ENCODE measurements at regions not wholly inside any gene's neighbourhood (a gene's known extent, or its start where the extent isn't known, plus 50 kb on each side); places are given as distances from the start of the nearest gene placed in this dataset.

DNA sequence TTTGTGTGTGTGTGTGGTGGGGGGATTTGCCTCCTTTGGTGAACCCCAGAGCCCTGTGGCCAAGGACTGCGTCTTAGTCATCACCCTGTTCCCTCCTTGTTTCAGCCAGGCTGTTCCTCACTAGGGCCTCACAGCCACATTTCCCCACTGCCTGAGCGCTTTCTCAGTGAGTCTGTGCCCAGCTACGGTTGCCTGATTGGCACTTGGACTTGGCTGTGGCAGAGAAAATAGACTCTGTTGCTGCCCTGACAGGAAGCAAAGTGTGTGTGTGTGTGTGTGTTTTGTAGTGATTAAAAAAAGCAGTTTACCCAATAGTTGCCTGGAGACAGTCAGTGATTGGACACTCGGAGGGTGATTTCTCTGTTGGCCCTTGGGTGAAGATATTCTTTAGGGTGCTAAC is 113.0 kb downstream of the UCHL1 start:
- Histone ChIP-seq H3K9me3 (ENCODE audit: control insufficient read depth in 1 of 2, insufficient read depth in 1 of 2, low read length in 2 of 2) (no peaks in the 10 kb centered on the region), H3K4me1 (ENCODE audit: insufficient read depth, low read length) (no peaks in the 10 kb centered on the region), H3K36me3 (ENCODE audit: insufficient read depth, low read length) (no peaks in the 10 kb centered on the region), H3K4me3 (ENCODE audit: low read length) (no peak overlapping the region), H3K27ac (ENCODE audit: low read depth in 1 of 2, low read length in 2 of 2) (no peak overlapping the region), H3K27me3 (ENCODE audit: control insufficient read depth in 1 of 2, insufficient read depth in 2 of 2, low read length in 2 of 2) (peaks cover 0 to 5% of the 10 kb centered on the region in 2 experiments)
- Mint-ChIP-seq H3K4me1 (ENCODE audit: low read depth) (no peaks in the 10 kb centered on the region), H3K36me3 (ENCODE audit: low read depth) (no peaks in the 10 kb centered on the region), H3K4me3 (no peak overlapping the region), H3K27ac (no peak overlapping the region), H3K27me3 (peaks cover 11% of the 10 kb centered on the region), H3K9me3 (no peaks in the 10 kb centered on the region)
- ChIA-PET CTCF (no interaction called here), POLR2A (no interaction called here)
- DNase-seq: no peak
- intact Hi-C loops (cut with DNase I, micrococcal nuclease): no loop called here
- TF ChIP-seq CTCF (IDR thresholded peaks at IDR 0.05): no peak
- no peak for ATAC-seq (ENCODE audit: poor library complexity)

- ATAC-seq (ENCODE audit: poor library complexity) (no peak), DNase-seq (no peak)
- H3K36me3 ChIP-seq (ENCODE audit: insufficient read depth, low read length): no peaks in the 10 kb centered on the region
- ChIA-PET CTCF (no interaction called here), POLR2A (no interaction called here)
- peaks cover 0 to 3% of the 10 kb centered on the region in 2 experiments for H3K9me3 ChIP-seq (ENCODE audit: control insufficient read depth in 1 of 2, insufficient read depth in 1 of 2, low read length in 2 of 2)
- TF ChIP-seq CTCF (IDR thresholded peaks at IDR 0.05): no peak
- Mint-ChIP-seq H3K4me3 (no peak overlapping the region), H3K27me3 (peaks cover 11% of the 10 kb centered on the region), H3K27ac (no peak overlapping the region), H3K4me1 (ENCODE audit: low read depth) (no peaks in the 10 kb centered on the region), H3K9me3 (peaks cover 2% of the 10 kb centered on the region), H3K36me3 (ENCODE audit: low read depth) (no peaks in the 10 kb centered on the region)
- H3K4me3 ChIP-seq (ENCODE audit: low read length): no peak overlapping the region
- intact Hi-C loops (cut with DNase I, micrococcal nuclease): no loop called here
- H3K27me3 ChIP-seq (ENCODE audit: control insufficient read depth in 1 of 2, insufficient read depth in 2 of 2, low read length in 2 of 2): no peaks in the 10 kb centered on the region
- no peak overlapping the region for H3K27ac ChIP-seq (ENCODE audit: low read depth in 1 of 2, low read length in 2 of 2)
- no peaks in the 10 kb centered on the region for H3K4me1 ChIP-seq (ENCODE audit: insufficient read depth, low read length)
Measured at GRCh38 chr4:41373221-41373620, 116.5 kb downstream of the UCHL1 start.

- no peak overlapping the region for H3K27ac Mint-ChIP-seq
Measured at GRCh38 chr4:41374490-41374889, 117.8 kb downstream of the UCHL1 start.

More at GRCh38 chr4:41374490-41374889, 117.8 kb downstream of the UCHL1 start:
- no peak overlapping the region for H3K4me3 ChIP-seq (ENCODE audit: low read length)
- no peaks in the 10 kb centered on the region for H3K27me3 ChIP-seq (ENCODE audit: control insufficient read depth in 1 of 2, insufficient read depth in 2 of 2, low read length in 2 of 2)
- no peaks in the 10 kb centered on the region for H3K4me1 ChIP-seq (ENCODE audit: insufficient read depth, low read length)
- Mint-ChIP-seq H3K9me3 (peaks cover 6% of the 10 kb centered on the region), H3K4me1 (ENCODE audit: low read depth) (no peaks in the 10 kb centered on the region), H3K36me3 (ENCODE audit: low read depth) (no peaks in the 10 kb centered on the region), H3K27me3 (peaks cover 6% of the 10 kb centered on the region), H3K4me3 (no peak overlapping the region)
- intact Hi-C loops (cut with DNase I, micrococcal nuclease): no loop called here
- no peak overlapping the region for H3K27ac ChIP-seq (ENCODE audit: low read depth in 1 of 2, low read length in 2 of 2)
- POLR2A ChIA-PET: no interaction called here
- TF ChIP-seq CTCF (IDR thresholded peaks at IDR 0.05): no peak
- CTCF ChIA-PET: no interaction called here
- ATAC-seq (ENCODE audit: poor library complexity): no peak
- H3K9me3 ChIP-seq (ENCODE audit: control insufficient read depth in 1 of 2, insufficient read depth in 1 of 2, low read length in 2 of 2): peaks cover 0 to 3% of the 10 kb centered on the region in 2 experiments
- no peak for DNase-seq
- no peaks in the 10 kb centered on the region for H3K36me3 ChIP-seq (ENCODE audit: insufficient read depth, low read length)
